SJCRH30 (cell line): ENCODE measurements at regions not wholly inside any gene's neighbourhood (a gene's known extent, or its start where the extent isn't known, plus 50 kb on each side); places are given as distances from the start of the nearest gene placed in this dataset.
A peak's percentile ranks its signal among the peaks of the same experiment; 100 is the strongest.
"Not testable (repeated sequence)": the region's sequence is repeated elsewhere in the genome, so short reads cannot be mapped to it uniquely, and the experiment has no call there.

Source experiments
- DNase-seq, 2 experiments: peaks; one replicate each; pipeline ENCODE4 v3.0.0-alpha.2; 2015 to 2020
- H3K27ac ChIP-seq: fragments of 250-450 bp; sonication (Bioruptor Pico); 2 replicates; pipeline ENCODE4 v1.5.1; 2020; ENCODE audit warnings: mild to moderate bottlenecking, moderate library complexity
- H3K27me3 ChIP-seq: fragments of 250-450 bp; sonication (Bioruptor Pico); 2 replicates; pipeline ENCODE4 v1.5.1; 2020; ENCODE audit warnings: mild to moderate bottlenecking, moderate library complexity
- H3K36me3 ChIP-seq: fragments of 250-450 bp; sonication (Bioruptor Pico); 2 replicates; pipeline ENCODE4 v1.5.1; 2020; ENCODE audit warnings: mild to moderate bottlenecking, moderate library complexity
- H3K4me1 ChIP-seq: fragments of 250-450 bp; sonication (Bioruptor Pico); 2 replicates; pipeline ENCODE4 v1.5.1; 2020; ENCODE audit warnings: mild to moderate bottlenecking, moderate library complexity
- H3K4me3 ChIP-seq: fragments of 250-450 bp; sonication (Bioruptor Pico); 2 replicates; pipeline ENCODE4 v1.5.1; 2020; ENCODE audit warnings: mild to moderate bottlenecking, moderate library complexity
- H3K9me3 ChIP-seq: fragments of 250-450 bp; sonication (Bioruptor Pico); replicated peaks from 2 replicates; pipeline ENCODE4 v1.5.1; 2020; ENCODE audit warnings: mild to moderate bottlenecking, moderate library complexity

DNA sequence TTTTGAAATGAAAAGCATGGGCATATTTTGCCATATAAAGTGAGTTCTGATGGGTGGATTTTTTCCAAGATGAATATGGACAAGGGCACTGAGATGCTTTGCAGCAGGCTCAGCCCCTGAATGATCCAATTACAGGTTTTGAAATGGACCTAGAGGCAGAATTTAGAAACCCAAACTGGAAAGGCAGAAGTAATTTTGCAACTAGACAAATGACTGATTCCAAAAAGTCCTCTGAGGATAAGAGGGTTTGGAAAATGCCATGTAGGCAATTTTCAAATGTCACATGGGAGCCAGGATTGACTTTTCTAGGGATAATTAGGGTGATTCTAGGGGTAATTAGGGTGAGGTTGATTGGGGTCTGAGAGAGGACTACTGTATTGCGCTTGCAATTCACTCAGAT, 148.9 kb upstream of the ZNF648 start:
- no peak for DNase-seq
- no peaks in the 10 kb centered on the region for H3K4me1 ChIP-seq

DNA sequence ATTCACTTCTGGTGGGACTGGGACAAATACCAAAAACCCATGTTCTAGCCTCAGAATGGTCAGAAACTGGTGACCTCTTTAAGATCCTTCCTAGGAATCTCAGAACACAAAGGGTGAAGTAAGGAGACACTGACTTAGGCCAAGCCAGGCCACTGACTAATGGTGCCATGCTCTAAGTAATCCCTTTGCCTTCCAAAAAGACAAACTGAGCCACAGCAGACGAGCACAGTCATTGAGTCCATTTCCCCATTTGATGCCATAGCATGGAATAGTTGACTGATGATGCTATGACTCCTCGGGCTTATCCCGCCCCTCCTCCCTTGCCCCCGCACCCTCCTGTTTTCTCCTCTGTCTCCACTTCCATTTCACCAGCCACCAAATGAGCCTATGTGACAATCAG, 145.8 kb upstream of the ZNF648 start:
- Histone ChIP-seq H3K27me3 (no peaks in the 10 kb centered on the region), H3K4me1 (peaks cover 11% of the 10 kb centered on the region), H3K9me3 (no peaks in the 10 kb centered on the region), H3K27ac (no peak overlapping the region), H3K4me3 (no peak overlapping the region), H3K36me3 (no peaks in the 10 kb centered on the region)
- DNase-seq, result no peak

More for the DNA sequence above, 148.9 kb upstream of the ZNF648 start:
- Histone ChIP-seq H3K27ac (no peak overlapping the region), H3K27me3 (no peaks in the 10 kb centered on the region), H3K36me3 (no peaks in the 10 kb centered on the region), H3K9me3 (no peaks in the 10 kb centered on the region), H3K4me3 (no peak overlapping the region)

- no peaks in the 10 kb centered on the region for H3K9me3 ChIP-seq
- no peaks in the 10 kb centered on the region for H3K27me3 ChIP-seq
- no peak overlapping the region for H3K4me3 ChIP-seq
- no peaks in the 10 kb centered on the region for H3K36me3 ChIP-seq
- DNase-seq, result no peak
- H3K27ac ChIP-seq, result no peak overlapping the region
- peaks cover 11% of the 10 kb centered on the region for H3K4me1 ChIP-seq
These were observed 145.2 kb upstream of the ZNF648 start for GRCh38 chr1:182206626-182207239.

- H3K4me1 ChIP-seq, result peaks cover 11% of the 10 kb centered on the region
- no peaks in the 10 kb centered on the region for H3K9me3 ChIP-seq
- no peaks in the 10 kb centered on the region for H3K27me3 ChIP-seq
- H3K36me3 ChIP-seq, result no peaks in the 10 kb centered on the region
- H3K27ac ChIP-seq, result no peak overlapping the region
- H3K4me3 ChIP-seq, result no peak overlapping the region
- no peak for DNase-seq
These were observed 144.0 kb upstream of the ZNF648 start for GRCh38 chr1:182205351-182206022.

GRCh38 chr1:182203191-182203875, 141.8 kb upstream of the ZNF648 start:
- peaks cover 11% of the 10 kb centered on the region for H3K4me1 ChIP-seq
- no peaks in the 10 kb centered on the region for H3K9me3 ChIP-seq
- H3K4me3 ChIP-seq, result no peak overlapping the region
- H3K27ac ChIP-seq, result no peak overlapping the region
- DNase-seq, result no peak
- no peaks in the 10 kb centered on the region for H3K27me3 ChIP-seq
- no peaks in the 10 kb centered on the region for H3K36me3 ChIP-seq

DNA sequence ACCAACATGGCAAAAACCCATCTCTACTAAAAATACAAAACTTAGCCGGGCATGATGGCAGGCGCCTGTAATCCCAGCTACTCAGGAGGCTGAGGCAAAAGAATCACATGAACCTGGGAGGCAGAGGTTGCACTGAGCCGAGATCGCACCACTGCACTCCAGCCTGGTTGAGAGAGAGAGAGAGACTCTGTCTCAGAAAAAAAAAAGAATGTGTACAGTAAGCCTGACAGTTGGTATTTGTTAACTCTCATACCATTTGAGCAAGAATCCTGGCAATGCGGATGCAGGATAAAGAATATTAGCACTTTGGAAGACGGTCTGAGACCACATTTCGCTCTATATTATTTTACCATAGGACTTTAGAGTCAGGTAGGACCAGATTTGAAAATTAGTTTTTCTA, 140.0 kb upstream of the ZNF648 start:
- not testable (repeated sequence) for H3K27me3 ChIP-seq, H3K36me3 ChIP-seq, H3K4me3 ChIP-seq, H3K9me3 ChIP-seq, DNase-seq, H3K27ac ChIP-seq
- peaks cover 11% of the 10 kb centered on the region for H3K4me1 ChIP-seq

DNA sequence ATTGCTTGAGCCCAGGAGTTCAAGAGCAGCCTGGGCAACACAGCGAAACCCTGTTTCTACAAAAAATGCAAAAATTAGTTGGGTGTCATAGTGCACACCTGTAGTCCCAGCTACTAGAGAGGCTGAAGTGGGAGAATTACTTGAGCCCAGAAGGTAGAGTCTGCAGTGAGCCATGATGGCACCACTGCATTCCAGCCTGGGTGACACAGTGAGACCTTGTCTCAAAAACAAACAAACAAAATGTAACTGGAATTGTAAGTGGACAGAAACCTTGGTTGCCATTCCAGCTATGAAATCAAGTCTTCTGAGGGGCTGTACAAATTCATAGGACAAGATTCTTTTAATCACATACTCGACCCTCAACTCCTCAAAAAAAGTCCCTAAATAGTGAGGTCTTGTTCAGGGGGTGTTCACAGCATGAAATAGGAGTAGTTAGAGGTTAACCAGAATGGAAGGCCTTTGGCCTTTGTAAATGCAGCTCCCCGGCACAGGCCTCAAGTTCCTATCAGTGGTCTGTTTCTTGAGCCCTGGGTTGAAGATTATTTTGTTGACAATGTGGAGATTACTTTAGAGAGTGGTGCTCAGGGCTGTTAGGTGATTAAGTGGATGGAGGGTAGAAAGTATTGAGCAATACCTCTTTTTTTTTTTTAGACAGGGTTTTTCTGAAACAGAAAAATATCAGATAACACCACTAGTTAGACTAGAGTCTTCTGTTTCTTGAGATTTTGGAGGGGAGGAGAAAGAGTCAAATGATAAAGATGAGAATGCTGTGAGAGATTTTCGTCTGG, 138.7 kb upstream of the ZNF648 start:
- DNase-seq, result no peak
- Histone ChIP-seq H3K36me3 (no peaks in the 10 kb centered on the region), H3K9me3 (no peaks in the 10 kb centered on the region), H3K27me3 (no peaks in the 10 kb centered on the region), H3K27ac (no peak overlapping the region), H3K4me1 (peaks cover 11% of the 10 kb centered on the region), H3K4me3 (no peak overlapping the region)

DNA sequence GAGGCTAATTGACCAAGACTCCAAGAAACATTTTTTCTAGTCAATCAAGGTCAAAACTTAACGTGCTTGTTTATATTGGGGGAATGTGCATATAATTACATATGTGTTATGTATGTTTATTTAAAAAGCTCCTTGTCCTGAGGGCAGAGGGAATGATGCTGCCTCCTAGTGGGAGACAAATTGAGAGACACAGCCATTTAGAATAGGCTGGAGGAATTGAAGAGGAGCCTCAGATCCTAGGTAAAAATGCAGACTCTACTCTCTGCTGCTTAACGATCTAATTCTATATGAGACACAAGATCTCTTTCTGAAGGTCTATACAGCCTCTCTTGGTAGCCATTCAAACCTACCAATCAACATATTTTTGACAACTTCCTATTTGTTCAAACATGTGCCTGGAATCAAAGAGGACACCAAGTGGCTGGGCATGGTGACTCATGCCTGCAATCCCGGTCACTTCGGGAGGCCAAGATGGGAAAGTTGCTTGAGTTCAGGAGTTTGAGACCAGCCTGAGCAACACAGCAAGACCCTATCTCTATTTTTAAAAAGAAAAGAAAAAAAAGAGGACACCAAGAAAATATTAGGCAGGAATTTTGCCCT, 136.6 kb upstream of the ZNF648 start:
- Histone ChIP-seq H3K27ac (no peak overlapping the region), H3K9me3 (no peaks in the 10 kb centered on the region), H3K4me3 (no peak overlapping the region), H3K27me3 (no peaks in the 10 kb centered on the region), H3K36me3 (no peaks in the 10 kb centered on the region), H3K4me1 (peaks cover 3% of the 10 kb centered on the region; the same call in 1 of the 2 replicates)
- DNase-seq, result peak in 1 of 2 experiments; percentile 23

GRCh38 chr1:182196897-182197870, 135.7 kb upstream of the ZNF648 start:
- no peaks in the 10 kb centered on the region for H3K36me3 ChIP-seq
- no peaks in the 10 kb centered on the region for H3K9me3 ChIP-seq
- no peaks in the 10 kb centered on the region for H3K4me1 ChIP-seq
- H3K27me3 ChIP-seq, result no peaks in the 10 kb centered on the region
- no peak overlapping the region for H3K4me3 ChIP-seq
- no peak overlapping the region for H3K27ac ChIP-seq
- DNase-seq, result no peak

DNA sequence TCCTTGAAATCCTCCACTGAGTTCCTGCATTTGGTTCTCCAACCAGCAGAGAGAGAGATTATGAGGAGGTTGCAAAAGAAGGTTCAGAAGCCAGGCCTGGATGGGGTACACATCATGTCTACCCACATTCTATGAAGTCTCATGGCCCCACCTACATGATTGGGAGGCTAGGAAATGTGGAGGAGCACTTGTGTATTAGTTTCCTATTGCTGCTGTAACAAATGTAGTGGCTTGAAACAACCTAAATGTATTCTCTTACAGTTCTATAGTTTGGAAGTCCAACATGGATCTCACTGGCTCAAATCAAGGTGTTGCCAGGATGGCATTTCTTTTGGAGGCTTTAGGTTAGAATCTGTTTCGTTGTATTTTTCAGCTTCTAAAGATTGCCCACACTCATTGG, 134.2 kb upstream of the ZNF648 start:
- no peak overlapping the region for H3K27ac ChIP-seq
- H3K27me3 ChIP-seq, result no peaks in the 10 kb centered on the region
- no peak overlapping the region for H3K4me3 ChIP-seq
- no peak for DNase-seq
- no peaks in the 10 kb centered on the region for H3K36me3 ChIP-seq
- no peaks in the 10 kb centered on the region for H3K9me3 ChIP-seq
- H3K4me1 ChIP-seq, result no peaks in the 10 kb centered on the region

GRCh38 chr1:182193908-182194550, 132.5 kb upstream of the ZNF648 start:
- Histone ChIP-seq H3K4me3 (no peak overlapping the region), H3K27me3 (no peaks in the 10 kb centered on the region), H3K27ac (no peak overlapping the region), H3K36me3 (no peaks in the 10 kb centered on the region), H3K9me3 (no peaks in the 10 kb centered on the region), H3K4me1 (no peaks in the 10 kb centered on the region)
- DNase-seq, result peak; percentile 9 to 42

GRCh38 chr1:182192966-182193365, 131.5 kb upstream of the ZNF648 start:
- Histone ChIP-seq H3K27ac (no peak overlapping the region), H3K4me1 (no peaks in the 10 kb centered on the region), H3K36me3 (no peaks in the 10 kb centered on the region), H3K27me3 (no peaks in the 10 kb centered on the region), H3K9me3 (no peaks in the 10 kb centered on the region), H3K4me3 (no peak overlapping the region)
- DNase-seq, result no peak

GRCh38 chr1:182192215-182192614, 130.7 kb upstream of the ZNF648 start:
- H3K36me3 ChIP-seq, result no peaks in the 10 kb centered on the region
- H3K4me3 ChIP-seq, result no peak overlapping the region
- DNase-seq, result no peak
- no peaks in the 10 kb centered on the region for H3K9me3 ChIP-seq
- no peak overlapping the region for H3K27ac ChIP-seq
- H3K27me3 ChIP-seq, result no peaks in the 10 kb centered on the region
- peaks cover under 1% of the 10 kb centered on the region for H3K4me1 ChIP-seq
